ENCODE measurements at regions not wholly inside any gene's neighbourhood (a gene's known extent, or its start where the extent isn't known, plus 50 kb on each side); places are given as distances from the start of the nearest gene placed in this dataset.

DNA sequence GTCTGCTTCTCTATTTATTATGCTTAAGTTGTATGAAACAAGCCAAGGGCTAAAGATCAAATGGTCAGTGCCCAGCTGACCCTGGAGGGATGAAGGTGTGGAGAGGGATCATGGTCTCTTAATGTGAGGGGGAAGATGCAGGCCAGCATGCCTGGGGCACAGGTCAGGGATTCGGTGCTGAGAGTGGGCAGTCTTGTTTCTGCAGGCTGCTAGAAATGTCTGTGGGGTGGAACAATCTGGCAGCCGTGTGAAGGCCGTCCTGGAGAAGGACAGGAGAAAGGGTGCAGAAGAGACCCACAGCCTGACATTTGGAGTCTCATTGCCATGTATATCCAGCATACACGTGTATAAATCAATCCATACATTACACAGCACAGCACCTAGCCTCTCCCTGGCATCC, 258.3 kb upstream of the MOCS1 start:
- no peak for DNase-seq

DNA sequence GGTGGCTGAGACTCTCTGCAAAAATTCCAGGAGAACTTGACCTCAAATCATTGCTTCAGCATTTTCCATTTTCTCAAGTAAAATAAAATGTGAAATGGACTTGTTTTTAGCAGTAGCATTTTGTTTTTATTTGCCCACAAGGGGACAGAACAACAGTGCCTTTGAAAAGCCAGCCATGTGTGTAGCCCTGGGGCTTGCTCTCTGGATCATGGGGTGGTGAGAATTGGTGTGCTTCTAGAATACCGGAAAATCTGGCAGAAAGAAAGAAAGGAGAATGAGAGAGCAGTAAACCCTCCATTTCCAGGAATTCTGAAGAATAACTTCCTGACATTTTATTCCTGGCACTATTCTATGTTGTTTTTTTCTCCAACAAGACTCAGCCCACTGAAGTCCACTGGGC, 254.7 kb upstream of the MOCS1 start:
- no peak for DNase-seq

DNA sequence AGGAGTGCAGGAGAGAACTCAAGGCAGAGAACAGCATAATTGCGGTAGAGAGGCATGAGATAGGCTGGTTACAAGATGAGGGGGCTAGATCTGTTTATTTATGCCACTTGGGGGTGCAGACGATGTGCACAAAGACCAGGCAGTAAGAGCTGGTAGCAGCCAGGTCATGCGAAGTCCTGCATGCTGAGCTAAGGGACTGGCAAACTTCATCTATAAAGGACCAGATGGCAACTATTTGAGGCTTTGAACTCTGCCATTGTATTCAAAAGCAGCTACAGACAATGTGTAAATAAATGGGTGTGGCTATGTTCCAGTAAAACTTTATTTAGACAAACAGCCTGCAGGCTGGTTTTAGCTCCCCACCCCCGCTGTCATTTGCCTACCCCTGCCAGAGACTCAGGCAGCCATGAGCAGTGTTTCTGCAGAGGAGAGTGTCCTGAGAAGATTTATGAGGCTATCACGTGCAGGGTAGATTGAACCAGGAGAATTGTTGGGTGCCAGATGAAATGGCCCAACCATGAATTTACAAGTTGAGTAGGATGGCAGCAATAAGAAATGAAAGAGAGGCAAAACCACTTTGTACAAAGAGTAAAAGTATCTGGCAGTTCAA, 253.4 kb upstream of the MOCS1 start:
- peak; percentile 23 for DNase-seq

DNA sequence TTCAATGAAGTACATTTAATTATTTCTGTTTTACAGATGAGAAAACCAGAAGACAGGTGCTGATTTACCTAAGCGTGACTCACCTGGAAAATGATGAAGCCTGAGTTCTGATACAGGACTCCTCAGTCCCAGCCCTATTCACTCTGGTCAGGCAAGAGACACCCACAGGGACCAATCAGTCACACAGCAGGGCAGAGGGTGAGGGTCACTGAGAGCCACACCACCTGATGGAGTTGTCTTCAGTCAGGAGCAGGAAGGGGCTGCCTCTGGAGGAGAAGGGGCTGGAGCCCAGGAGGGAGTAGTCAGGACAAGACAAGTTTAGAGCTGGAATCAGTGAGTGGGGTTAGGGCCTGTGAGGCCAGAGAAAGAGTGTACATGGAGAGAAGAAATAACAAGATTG, 251.2 kb upstream of the MOCS1 start:
- DNase-seq = no peak

DNA sequence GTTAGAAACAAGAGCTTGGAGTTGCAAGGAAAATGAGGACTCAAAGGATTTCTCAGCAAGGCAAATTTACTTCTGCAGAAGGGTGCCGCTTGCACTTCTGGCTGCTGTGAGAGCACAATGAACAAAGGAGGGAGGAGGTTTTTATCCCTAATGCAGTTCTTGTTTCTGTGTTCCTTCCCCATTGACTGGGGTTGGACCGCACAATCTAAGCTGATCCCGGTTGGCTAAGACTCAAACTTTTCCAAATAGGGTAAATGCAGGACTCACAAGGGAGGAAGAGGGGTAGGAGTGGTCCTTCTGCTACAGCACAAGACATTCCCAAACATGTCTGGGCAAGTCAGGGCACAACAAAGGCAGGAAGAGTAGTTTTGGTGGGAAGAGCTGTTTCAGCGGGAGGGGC, 249.6 kb upstream of the MOCS1 start:
- DNase-seq = no peak

DNA sequence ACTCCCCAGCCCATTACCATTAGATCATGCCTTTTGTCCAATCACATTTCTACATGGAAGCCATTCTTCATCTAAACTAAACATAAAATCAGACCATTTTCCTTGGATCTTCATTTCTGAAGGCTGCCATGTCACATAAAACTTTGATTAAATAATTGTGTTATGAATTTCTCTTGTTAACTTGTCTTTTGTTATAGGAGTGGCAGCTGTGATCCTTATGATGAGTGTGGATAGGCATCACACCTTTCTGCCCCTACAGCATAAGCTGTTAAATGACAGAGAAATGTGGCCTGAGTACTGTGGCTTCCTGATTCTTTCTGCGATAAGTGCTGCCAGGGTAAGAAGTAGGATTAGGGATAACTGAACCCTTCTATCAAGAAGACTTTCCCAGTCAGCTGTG, 247.1 kb upstream of the MOCS1 start:
- DNase-seq = no peak

DNA sequence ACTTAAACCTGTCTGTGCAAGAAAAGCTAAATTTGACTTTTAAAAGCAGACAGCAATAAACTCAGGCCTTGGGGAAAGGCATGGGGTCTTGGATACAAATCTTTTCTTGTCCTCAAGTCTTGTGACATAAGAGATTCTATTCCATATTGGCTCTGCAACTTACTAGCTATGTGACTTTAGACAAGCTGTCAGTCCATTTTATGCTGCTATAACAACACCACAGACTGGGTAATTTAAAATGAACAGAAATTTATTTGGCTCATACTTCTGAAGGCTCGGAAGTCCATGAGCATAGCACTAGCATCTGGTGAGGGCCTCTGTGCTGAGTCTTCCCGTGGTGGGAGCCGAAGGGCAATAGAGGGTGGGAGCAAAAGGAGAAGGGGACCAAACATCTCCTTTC, 246.0 kb upstream of the MOCS1 start:
- DNase-seq = no peak

DNA sequence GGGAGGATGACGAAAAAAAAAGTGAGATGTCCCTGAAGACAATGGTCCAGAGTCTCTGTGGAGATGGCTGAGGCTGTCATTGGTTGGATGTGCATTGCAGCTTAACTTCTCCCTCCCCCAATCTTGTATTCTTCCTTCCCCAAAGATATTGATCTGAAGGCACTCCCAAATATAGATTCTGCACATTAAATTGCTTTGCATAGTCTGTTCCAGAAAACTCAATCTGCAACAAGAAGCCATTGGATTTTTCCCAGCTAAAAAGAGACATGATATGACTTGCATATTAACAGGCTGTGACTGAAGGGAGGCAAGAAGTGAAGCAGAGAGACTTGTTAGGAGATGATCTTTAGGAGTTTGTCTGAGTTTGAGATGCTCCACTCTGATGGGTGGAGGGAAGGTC, 245.2 kb upstream of the MOCS1 start:
- no peak for DNase-seq

DNA sequence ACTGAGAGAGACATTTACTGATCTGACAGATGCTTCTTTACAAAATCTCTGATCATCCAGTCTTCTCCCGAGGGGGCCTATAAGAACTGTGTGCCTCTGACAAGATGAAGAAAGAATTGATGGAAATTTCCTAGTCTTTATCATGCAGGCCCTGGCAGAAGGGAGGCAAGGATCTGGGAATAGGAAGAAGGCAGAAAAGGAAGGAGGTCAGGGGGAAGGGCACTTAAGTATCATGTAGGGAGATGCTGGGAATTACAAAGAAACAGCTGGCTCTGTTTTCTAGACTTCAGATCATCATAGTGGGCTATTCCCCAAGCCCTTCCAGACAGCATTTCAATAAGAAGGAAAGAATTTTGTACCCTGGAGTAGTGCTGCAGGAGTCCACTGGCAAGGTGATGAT, 243.3 kb upstream of the MOCS1 start:
- DNase-seq = no peak

DNA sequence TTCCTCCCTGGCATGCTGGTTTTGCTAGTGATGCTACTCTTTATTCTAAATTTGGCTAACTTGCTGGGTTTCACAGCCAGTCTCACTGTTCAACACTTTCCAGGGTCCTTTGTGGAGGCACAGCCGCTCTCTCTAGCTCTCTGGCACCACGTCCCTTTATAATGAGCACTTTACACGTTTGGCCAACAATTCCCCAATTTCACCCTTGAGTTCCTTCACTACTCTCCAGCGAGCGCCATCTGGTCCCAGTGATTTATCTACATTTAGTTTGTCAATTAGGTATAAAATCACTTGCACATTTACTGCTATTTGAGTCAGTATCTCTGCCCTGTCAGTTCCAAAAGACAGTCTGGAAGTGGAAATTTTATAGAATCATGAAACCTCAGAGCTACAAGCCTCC, 241.9 kb upstream of the MOCS1 start:
- no peak for DNase-seq

DNA sequence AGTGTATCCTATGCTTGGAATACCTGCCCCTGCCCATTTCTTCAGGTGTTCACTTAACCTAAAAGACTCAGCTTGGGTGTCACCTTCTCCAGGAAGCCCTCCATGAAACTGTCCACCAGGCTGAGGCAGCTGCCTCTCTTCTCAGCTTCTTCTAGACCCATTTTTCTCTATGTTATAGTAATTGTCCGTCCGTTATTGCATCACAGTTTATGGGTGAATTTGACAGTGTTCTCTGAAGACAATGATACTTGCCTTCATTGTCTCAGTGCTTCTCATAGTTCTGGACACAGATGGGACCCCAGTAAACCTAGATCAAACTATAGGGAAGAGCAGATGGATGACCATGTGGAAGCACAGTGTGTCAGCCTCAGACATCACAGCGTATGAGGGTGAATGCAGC, 238.0 kb upstream of the MOCS1 start:
- no peak for DNase-seq

DNA sequence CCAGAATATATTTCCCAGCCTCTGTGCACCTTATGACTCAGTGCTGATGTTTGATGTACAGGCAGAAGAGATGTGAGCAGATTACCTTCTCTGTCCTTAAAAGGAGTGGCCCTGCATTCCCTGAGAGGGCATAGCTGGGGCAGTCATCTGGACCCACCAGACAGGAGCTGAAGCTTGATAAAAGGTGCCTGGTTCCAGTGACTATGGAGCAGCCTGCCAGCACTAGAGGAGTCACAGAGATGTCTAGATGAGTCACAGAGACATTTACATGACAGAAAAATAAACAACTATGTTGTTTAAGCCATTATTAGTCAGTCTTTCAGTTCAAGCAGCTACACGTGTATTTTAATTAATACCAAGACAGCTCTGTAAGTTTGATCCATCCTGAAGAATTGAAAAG, 237.1 kb upstream of the MOCS1 start:
- no peak for DNase-seq

DNA sequence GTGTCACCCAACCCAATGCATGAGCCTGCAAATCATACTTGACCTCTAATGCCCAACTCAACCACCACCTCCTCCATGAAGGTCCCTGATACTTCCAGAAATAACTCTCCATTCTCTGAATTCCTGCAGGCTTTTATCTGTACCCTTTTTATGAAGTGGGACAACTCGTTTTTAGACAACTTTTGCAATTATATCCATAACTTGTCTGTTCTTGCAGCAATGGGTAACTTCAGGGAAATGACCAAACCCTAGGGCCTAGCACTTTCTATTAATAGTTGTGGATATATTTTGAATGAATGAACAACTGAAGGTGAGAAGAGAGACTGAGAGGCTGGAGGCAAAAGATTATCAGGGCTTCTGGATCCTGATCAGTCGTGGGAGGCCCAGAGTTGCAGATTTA, 236.6 kb upstream of the MOCS1 start:
- no peak for DNase-seq

DNA sequence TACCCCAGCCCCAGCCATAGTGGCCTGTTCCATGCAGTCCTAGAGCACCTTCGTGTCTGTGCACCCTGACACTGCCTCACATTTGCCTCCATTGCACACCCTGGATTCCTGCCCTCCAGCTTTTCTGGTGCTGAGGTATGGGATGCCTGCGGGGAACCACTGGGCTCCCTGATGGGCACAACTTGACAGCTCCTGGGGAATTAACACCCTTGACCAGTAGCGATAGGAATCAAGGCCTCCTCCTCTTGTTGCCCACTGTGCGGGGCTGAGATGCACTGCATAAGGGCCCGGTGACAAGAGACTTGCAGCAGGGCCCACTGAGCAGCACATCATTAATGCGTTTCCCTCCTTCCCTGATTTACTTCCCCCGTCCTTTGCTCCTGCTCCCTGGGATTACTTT, 235.6 kb upstream of the MOCS1 start:
- no peak for DNase-seq

DNA sequence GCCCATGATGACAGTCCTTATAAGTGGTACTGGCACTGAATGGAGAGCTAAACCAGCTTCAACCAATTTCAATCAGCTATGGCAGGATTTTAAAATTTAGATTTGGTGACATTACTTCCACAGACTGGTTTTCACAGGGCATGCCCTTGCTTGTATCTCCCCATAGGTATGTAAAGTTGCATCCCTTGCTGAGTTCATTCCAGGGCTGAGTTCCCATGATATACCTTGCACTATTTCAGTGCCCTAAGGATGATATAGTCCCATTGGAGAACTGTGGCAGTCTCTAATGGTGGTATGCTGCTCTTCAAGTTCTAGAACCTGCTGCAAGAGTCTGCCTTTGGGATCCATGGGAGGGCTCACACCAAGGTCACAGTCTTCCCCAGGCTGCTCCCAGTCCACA, 232.7 kb upstream of the MOCS1 start:
- no peak for DNase-seq

DNA sequence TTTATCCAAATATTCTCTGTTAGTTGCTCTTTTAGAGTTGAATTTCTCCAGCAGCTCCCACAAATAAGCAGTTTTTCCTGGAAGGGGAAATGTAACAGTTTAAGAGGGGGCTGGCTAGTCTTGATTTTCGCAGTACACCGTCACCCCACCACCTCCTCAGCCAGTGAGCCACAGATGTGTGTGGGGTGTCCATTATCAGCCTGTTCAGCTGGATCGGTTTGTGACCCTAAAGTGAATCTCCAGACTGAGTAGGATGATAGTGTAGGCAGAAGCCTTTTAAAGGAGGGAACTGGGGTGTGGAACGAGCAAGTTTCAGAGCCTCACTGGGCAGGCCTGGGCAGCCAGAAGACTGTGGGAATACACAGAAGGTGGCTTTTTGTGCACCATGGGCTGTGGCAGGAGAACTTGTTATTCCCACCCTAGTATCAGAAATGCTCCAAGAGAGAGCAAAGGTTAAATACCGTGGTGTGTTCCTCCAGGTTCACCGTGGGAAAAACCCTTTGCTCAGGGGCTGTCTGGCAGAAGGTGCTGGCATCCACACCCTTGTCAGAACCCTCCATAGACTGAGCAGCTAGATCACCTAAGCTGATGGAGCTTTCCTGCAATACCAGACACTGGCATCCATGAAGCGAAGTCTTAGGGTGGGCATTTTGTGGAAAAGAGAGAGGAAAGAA, 230.9 kb upstream of the MOCS1 start:
- DNase-seq = no peak

DNA sequence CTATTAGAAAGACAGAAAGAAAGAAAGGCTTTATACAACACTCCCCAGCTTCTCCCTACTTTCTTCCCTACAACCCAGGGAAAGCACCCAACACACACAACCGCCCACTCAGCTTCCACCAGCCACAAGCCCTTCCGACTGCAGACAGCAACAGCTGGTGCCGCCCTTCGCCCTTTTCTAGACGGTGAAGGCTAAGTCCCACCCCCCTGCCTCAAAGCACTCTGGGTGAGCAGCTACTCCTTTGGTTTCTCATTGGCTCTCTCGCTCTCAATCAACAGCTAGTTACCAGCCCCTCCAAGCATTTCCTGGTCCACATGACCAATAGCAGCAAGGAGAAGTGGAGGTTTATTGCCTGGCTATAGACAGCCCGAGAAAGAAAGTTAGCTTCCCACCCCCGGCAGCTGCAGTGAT, 230.1 kb upstream of the MOCS1 start:
- DNase-seq = no peak

DNA sequence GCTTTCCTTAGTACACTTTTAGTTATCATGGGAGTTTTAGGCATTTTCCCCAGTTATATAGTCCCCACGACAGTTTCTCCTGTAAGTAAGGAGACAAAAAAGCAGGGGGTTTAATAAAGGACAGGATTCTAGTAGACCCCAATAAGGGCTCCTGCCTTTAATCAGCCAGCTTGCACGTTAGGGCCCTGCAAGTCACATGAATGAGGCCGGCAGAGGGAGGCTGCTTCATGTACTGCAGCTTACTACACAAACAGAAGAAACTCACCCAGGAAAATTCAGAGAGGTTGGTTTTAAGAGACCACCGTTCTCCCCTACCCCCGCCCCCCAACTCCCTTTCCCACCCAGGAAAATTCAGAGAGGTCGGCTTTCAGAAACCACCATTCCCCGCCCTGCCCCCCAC, 229.7 kb upstream of the MOCS1 start:
- no peak for DNase-seq

DNA sequence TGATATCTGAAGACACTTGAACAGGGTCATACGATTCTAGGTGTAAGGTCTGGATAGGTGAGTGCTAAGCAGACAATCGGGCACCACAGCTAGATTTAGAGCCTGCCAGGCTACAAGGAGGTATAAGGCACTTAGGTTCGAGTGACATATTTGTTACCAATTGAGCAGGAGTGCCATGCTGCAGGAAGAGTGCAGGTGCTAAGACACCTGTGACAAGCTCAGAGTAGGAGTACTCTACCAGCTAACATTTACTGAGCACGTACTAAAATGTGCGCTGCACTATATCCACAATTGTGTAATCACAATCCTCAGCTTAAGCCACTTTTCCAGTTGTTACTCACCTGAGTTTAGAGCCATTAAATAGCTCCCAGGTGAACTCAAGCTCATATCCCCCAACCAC, 227.8 kb upstream of the MOCS1 start:
- no peak for DNase-seq

DNA sequence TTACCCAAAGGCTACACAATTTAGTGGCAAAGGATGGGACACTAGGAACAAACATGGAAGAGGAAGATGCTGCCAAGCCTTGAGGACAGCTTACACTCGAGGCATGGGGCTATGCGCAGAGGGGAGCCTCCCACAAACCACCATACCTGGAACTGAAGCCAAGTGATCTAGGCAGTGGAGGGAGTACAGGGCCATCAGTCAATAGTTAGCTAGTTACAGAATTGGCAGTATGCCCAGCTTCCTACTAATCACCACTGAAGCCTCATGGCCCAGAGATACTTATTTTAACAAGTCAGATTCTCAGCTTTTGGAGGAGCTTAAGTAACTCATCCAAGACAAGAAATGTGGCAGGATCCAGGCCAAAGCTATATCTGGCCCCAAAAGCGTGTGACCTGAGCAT, 226.6 kb upstream of the MOCS1 start:
- no peak for DNase-seq

DNA sequence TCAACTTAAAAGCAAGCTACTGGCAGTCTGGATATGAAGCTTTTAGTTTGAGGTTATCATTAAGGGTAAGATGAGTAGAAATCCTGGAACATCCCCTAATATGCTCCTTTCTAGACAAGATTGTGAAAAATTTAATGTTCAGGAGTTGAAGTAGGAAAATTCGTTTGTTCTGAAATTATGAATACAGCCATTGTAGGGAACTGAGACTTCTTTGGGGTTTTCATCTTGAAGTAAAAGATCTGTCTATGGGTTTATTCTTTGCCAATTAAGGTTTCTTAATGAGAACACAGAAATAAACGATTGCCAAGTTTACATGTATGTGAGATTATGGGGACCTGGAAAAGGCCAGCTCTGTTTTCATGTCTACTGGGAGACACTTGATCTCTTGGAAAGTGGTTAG, 225.6 kb upstream of the MOCS1 start:
- no peak for DNase-seq

DNA sequence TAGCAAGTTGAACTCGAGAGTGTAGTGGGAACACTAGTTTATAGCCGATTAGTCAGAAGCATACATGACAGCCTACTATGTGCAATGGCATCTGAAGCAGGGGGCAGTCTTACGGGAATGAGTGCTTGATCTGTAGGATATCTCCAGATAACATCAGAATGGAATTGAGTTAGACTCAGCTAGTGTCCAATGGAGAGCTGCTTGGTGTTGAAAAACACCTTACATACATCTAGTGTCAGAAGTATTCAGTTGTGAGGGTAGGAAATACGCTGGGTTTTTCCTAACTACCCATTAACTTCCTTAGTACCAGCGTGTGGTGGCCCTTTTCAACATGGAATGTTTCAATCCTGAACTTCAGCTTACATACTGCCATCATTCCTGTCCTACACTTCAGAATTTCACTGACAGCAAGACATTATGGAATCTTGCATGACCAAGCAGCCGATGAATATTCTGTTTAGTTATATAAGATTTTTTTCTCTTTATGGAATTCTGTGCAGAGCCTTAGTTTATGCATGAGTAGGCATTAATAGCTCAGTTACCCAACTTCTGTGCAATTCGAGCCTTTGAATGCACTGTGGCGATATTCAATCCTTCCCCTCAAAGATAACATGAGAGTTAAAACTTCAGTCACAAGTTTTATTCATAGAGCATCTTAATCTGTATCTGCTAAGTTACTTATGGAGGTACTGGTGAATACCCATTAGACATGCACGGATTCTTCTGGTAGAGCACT, 218.6 kb upstream of the MOCS1 start:
- no peak for DNase-seq

DNA sequence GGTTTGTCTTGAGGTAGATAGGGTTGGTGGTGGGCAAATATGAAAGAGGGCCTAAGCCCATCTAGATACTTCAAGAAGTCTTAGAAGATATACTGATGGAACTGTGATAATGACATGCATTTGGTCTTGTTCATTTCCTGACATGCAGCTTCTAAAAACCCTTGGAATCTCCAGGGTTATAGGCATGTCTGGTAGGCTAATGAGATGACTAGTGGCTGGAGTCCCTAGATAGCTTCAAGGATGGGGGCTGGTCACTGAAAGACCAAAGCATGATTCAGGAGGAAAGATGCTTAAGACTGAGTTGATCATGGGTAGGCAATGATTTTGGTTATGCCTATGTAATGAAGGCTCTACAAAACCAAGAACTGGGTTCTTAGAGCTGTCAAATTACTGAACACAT, 217.9 kb upstream of the MOCS1 start:
- DNase-seq = no peak

DNA sequence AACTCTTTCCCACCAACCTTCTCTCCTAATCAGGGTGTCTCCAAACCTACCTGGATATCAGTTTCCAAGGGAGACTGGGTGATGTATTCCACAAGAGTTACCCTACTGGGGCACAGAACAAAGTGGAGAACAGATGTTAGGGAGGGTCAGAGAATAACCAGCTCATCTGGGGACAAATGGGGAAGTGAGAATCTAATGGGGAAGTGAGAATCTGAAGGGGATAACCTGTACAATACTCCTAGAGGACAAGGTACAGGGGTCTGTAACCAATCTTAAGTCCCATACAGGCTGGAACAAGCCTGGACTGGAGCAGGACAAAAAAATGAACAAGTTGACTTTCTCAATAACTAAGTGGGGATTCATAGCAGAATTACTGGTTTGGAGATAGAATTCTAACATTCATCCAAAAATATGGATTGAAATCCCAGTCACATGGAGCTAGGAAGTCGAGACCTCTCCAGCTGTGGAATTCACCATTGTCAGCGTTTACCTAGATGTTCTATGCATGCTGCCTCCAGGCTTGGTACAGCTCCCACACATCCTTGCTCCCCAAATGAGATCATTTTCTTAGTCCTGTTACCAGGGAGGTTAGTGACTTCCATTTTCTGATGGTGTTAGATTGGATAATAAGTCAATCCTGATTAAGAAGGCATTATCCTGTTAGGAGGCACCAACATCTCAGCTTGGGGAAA, 214.8 kb upstream of the MOCS1 start:
- DNase-seq = no peak
